ENCODE measurements at regions not wholly inside any gene's neighbourhood (a gene's known extent, or its start where the extent isn't known, plus 50 kb on each side); places are given as distances from the start of the nearest gene placed in this dataset.
"Not testable (repeated sequence)": the region's sequence is repeated elsewhere in the genome, so short reads cannot be mapped to it uniquely, and the experiment has no call there.

DNA sequence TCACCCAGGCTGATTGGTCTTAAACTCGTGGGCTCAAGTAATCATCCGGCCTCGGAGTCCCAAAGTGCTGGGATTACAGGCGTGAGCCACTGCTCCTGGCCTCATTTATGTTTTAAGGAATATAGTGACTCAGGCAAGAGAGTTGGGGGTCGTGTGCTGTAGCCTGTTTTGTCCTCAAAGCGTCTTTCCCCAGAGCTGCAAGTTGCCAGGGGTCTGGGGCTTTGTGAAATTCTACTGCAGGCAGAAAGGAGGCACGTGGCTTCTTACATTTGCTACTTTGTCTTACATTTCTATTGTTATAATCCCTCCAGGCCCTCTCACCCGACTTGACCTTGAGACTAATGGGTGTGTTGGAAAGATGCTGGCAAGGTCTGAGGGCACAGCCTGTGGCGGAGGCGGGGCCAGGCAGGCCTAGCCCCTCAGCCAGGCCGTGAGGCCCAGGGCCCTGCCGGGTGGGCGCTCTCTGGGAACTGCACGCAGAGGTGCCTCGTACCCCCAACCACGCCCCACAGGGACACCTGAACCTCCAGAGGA lies 85.8 kb upstream of the NDUFV2 start:
- Histone ChIP-seq H3K36me3 (ENCODE audit: control insufficient read depth in 2 of 2, insufficient read depth in 2 of 2, low read length in 2 of 2) (no peaks in the 10 kb centered on the region), H3K9ac (ENCODE audit: low read depth in 1 of 2, low read length in 2 of 2) (no peak overlapping the region), H3K4me3 (ENCODE audit: low read length in 2 of 2) (peak overlapping the region in 1 of 2 donors; percentile 35), H3K9me3 (ENCODE audit: control insufficient read depth in 2 of 2, low read length in 2 of 2) (no peaks in the 10 kb centered on the region), H3K27me3 (ENCODE audit: control insufficient read depth in 2 of 2, insufficient read depth in 2 of 2, low read length in 2 of 2) (no peaks in the 10 kb centered on the region), H3K4me1 (ENCODE audit: control insufficient read depth in 2 of 2, insufficient read depth in 2 of 2, low read length in 2 of 2) (peaks cover 0 to 6% of the 10 kb centered on the region in 2 donors), H3K27ac (ENCODE audit: low read depth in 2 of 2, low read length in 2 of 2) (peak overlapping the region; percentile 17 to 35)

DNA sequence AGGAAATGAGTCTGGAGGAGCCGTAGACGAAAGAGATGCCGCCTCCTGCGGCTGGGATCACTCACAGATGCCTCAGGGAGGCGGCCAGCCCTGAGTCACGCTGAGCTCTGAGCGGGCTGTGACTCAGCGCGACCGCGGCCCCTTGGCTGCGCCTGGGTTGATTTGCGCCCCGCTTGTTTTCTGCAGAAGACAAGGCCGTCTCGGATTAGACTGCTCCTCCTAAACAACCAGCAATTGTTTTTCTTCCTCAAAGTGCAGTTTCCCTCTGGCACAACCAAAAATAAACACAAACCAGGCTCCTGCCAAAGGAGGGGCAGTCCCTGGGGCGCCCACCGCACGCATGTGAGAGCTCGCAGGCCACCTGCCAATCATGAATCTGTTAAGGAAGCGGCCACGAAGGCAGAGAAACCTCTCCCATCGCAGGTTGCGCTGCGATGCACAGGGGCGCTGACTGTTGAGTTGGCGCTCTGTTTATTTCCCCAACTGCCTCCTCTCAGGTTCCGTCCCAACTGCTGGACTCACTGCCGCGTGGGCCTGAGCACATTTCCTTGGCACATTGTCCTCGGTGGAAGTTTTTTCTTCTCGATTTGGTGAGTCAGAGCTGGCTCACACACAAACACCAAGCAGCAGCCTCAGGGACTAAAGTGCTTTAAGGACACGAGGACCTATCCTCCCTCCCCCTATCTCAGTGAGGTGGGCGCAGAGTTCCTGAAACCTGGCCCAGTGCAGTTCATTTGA lies 85.2 kb upstream of the NDUFV2 start:
- Histone ChIP-seq H3K4me3 (ENCODE audit: low read length in 2 of 2) (peak overlapping the region; percentile 35 to 56), H3K27ac (ENCODE audit: low read depth in 2 of 2, low read length in 2 of 2) (peak overlapping the region; percentile 17 to 35), H3K36me3 (ENCODE audit: control insufficient read depth in 2 of 2, insufficient read depth in 2 of 2, low read length in 2 of 2) (no peaks in the 10 kb centered on the region), H3K9me3 (ENCODE audit: control insufficient read depth in 2 of 2, low read length in 2 of 2) (no peaks in the 10 kb centered on the region), H3K27me3 (ENCODE audit: control insufficient read depth in 2 of 2, insufficient read depth in 2 of 2, low read length in 2 of 2) (no peaks in the 10 kb centered on the region), H3K9ac (ENCODE audit: low read depth in 1 of 2, low read length in 2 of 2) (no peak overlapping the region), H3K4me1 (ENCODE audit: control insufficient read depth in 2 of 2, insufficient read depth in 2 of 2, low read length in 2 of 2) (peaks cover 0 to 6% of the 10 kb centered on the region in 2 donors)

- Histone ChIP-seq H3K9ac (ENCODE audit: low read depth in 1 of 2, low read length in 2 of 2) (no peak overlapping the region), H3K9me3 (ENCODE audit: control insufficient read depth in 2 of 2, low read length in 2 of 2) (no peaks in the 10 kb centered on the region), H3K27me3 (ENCODE audit: control insufficient read depth in 2 of 2, insufficient read depth in 2 of 2, low read length in 2 of 2) (no peaks in the 10 kb centered on the region), H3K27ac (ENCODE audit: low read depth in 2 of 2, low read length in 2 of 2) (peak overlapping the region in 1 of 2 donors; percentile 6), H3K4me1 (ENCODE audit: control insufficient read depth in 2 of 2, insufficient read depth in 2 of 2, low read length in 2 of 2) (peaks cover 0 to 6% of the 10 kb centered on the region in 2 donors), H3K4me3 (ENCODE audit: low read length in 2 of 2) (peak overlapping the region in 1 of 2 donors; percentile 56), H3K36me3 (ENCODE audit: control insufficient read depth in 2 of 2, insufficient read depth in 2 of 2, low read length in 2 of 2) (no peaks in the 10 kb centered on the region)
Measured at GRCh38 chr18:9017905-9018227, 84.6 kb upstream of the NDUFV2 start.

GRCh38 chr18:9019135-9019534 lies 83.4 kb upstream of the NDUFV2 start:
- H3K36me3 ChIP-seq (ENCODE audit: control insufficient read depth in 2 of 2, insufficient read depth in 2 of 2, low read length in 2 of 2): no peaks in the 10 kb centered on the region
- H3K9me3 ChIP-seq (ENCODE audit: control insufficient read depth in 2 of 2, low read length in 2 of 2): no peaks in the 10 kb centered on the region
- H3K4me1 ChIP-seq (ENCODE audit: control insufficient read depth in 2 of 2, insufficient read depth in 2 of 2, low read length in 2 of 2): peaks cover 0 to 6% of the 10 kb centered on the region in 2 donors
- no peaks in the 10 kb centered on the region for H3K27me3 ChIP-seq (ENCODE audit: control insufficient read depth in 2 of 2, insufficient read depth in 2 of 2, low read length in 2 of 2)
- no peak overlapping the region for H3K27ac ChIP-seq (ENCODE audit: low read depth in 2 of 2, low read length in 2 of 2)
- H3K9ac ChIP-seq (ENCODE audit: low read depth in 1 of 2, low read length in 2 of 2): no peak overlapping the region
- H3K4me3 ChIP-seq (ENCODE audit: low read length in 2 of 2): no peak overlapping the region

DNA sequence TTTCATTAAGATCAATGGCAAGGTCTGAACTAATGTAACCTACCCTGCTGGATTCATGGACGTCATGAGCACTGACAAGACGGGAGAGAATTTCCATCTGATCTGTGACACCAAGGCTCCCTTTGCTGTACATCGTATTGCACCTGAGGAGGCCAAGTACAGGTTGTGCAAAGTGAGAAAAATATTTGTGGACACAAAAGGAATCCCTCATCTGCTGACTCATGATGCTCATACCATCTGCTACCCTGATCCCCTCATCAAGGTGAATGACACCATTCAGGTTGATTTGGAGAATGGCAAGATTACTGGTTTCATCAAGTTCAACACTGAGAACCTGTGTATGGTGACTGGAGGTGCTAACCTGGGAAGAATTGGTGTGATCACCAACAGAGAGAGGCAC lies 82.3 kb upstream of the NDUFV2 start:
- Histone ChIP-seq H3K4me3 (ENCODE audit: low read length in 2 of 2) (no peak overlapping the region), H3K27me3 (ENCODE audit: control insufficient read depth in 2 of 2, insufficient read depth in 2 of 2, low read length in 2 of 2) (no peaks in the 10 kb centered on the region), H3K4me1 (ENCODE audit: control insufficient read depth in 2 of 2, insufficient read depth in 2 of 2, low read length in 2 of 2) (peaks cover 0 to 6% of the 10 kb centered on the region in 2 donors), H3K27ac (ENCODE audit: low read depth in 2 of 2, low read length in 2 of 2) (no peak overlapping the region), H3K36me3 (ENCODE audit: control insufficient read depth in 2 of 2, insufficient read depth in 2 of 2, low read length in 2 of 2) (no peaks in the 10 kb centered on the region), H3K9me3 (ENCODE audit: control insufficient read depth in 2 of 2, low read length in 2 of 2) (no peaks in the 10 kb centered on the region), H3K9ac (ENCODE audit: low read depth in 1 of 2, low read length in 2 of 2) (no peak overlapping the region)

DNA sequence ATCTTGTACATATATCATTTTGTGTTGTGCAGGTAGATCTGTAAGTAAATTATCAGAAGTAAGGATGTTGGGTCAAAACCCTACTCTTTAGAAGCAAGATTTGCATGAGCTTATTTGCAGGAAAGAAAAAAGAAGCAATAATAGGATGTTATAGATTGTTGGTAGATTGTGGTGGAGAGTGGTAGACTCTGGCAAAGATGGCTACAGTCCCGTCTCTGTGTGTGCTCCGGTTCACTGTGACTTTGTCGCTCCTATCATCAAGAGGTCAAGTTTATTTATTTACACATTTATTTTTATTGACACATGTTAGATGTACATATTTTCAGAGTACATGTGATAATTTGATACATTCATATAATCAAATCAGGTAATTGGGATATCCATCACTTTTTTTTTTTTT lies 81.0 kb upstream of the NDUFV2 start:
- Histone ChIP-seq H3K27me3 (ENCODE audit: control insufficient read depth in 2 of 2, insufficient read depth in 2 of 2, low read length in 2 of 2) (no peaks in the 10 kb centered on the region), H3K4me1 (ENCODE audit: control insufficient read depth in 2 of 2, insufficient read depth in 2 of 2, low read length in 2 of 2) (peaks cover 0 to 6% of the 10 kb centered on the region in 2 donors), H3K4me3 (ENCODE audit: low read length in 2 of 2) (no peak overlapping the region), H3K27ac (ENCODE audit: low read depth in 2 of 2, low read length in 2 of 2) (no peak overlapping the region), H3K36me3 (ENCODE audit: control insufficient read depth in 2 of 2, insufficient read depth in 2 of 2, low read length in 2 of 2) (no peaks in the 10 kb centered on the region), H3K9ac (ENCODE audit: low read depth in 1 of 2, low read length in 2 of 2) (no peak overlapping the region), H3K9me3 (ENCODE audit: control insufficient read depth in 2 of 2, low read length in 2 of 2) (no peaks in the 10 kb centered on the region)

- H3K4me3 ChIP-seq (ENCODE audit: low read length in 2 of 2): no peak overlapping the region
- H3K9me3 ChIP-seq (ENCODE audit: control insufficient read depth in 2 of 2, low read length in 2 of 2): no peaks in the 10 kb centered on the region
- H3K27me3 ChIP-seq (ENCODE audit: control insufficient read depth in 2 of 2, insufficient read depth in 2 of 2, low read length in 2 of 2): no peaks in the 10 kb centered on the region
- no peak overlapping the region for H3K9ac ChIP-seq (ENCODE audit: low read depth in 1 of 2, low read length in 2 of 2)
- no peaks in the 10 kb centered on the region for H3K36me3 ChIP-seq (ENCODE audit: control insufficient read depth in 2 of 2, insufficient read depth in 2 of 2, low read length in 2 of 2)
- peaks cover 0 to 3% of the 10 kb centered on the region in 2 donors for H3K4me1 ChIP-seq (ENCODE audit: control insufficient read depth in 2 of 2, insufficient read depth in 2 of 2, low read length in 2 of 2)
- no peak overlapping the region for H3K27ac ChIP-seq (ENCODE audit: low read depth in 2 of 2, low read length in 2 of 2)
Measured at GRCh38 chr18:9022397-9023155, 79.9 kb upstream of the NDUFV2 start.

- not testable (repeated sequence) for H3K9ac ChIP-seq (ENCODE audit: low read depth in 1 of 2, low read length in 2 of 2); H3K4me3 ChIP-seq (ENCODE audit: low read length in 2 of 2); H3K27me3 ChIP-seq (ENCODE audit: control insufficient read depth in 2 of 2, insufficient read depth in 2 of 2, low read length in 2 of 2); H3K27ac ChIP-seq (ENCODE audit: low read depth in 2 of 2, low read length in 2 of 2); H3K9me3 ChIP-seq (ENCODE audit: control insufficient read depth in 2 of 2, low read length in 2 of 2); H3K36me3 ChIP-seq (ENCODE audit: control insufficient read depth in 2 of 2, insufficient read depth in 2 of 2, low read length in 2 of 2); H3K4me1 ChIP-seq (ENCODE audit: control insufficient read depth in 2 of 2, insufficient read depth in 2 of 2, low read length in 2 of 2)
Measured at GRCh38 chr18:9024031-9024646, 78.4 kb upstream of the NDUFV2 start.

- H3K27ac ChIP-seq (ENCODE audit: low read depth in 2 of 2, low read length in 2 of 2): no peak overlapping the region
- H3K9ac ChIP-seq (ENCODE audit: low read depth in 1 of 2, low read length in 2 of 2): no peak overlapping the region
- no peaks in the 10 kb centered on the region for H3K4me1 ChIP-seq (ENCODE audit: control insufficient read depth in 2 of 2, insufficient read depth in 2 of 2, low read length in 2 of 2)
- H3K36me3 ChIP-seq (ENCODE audit: control insufficient read depth in 2 of 2, insufficient read depth in 2 of 2, low read length in 2 of 2): no peaks in the 10 kb centered on the region
- no peak overlapping the region for H3K4me3 ChIP-seq (ENCODE audit: low read length in 2 of 2)
- H3K9me3 ChIP-seq (ENCODE audit: control insufficient read depth in 2 of 2, low read length in 2 of 2): no peaks in the 10 kb centered on the region
- no peaks in the 10 kb centered on the region for H3K27me3 ChIP-seq (ENCODE audit: control insufficient read depth in 2 of 2, insufficient read depth in 2 of 2, low read length in 2 of 2)
Measured at GRCh38 chr18:9025091-9025838, 77.2 kb upstream of the NDUFV2 start.
